Fibroblast of pulmonary artery (primary cell): ENCODE measurements at regions not wholly inside any gene's neighbourhood (a gene's known extent, or its start where the extent isn't known, plus 50 kb on each side); places are given as distances from the start of the nearest gene placed in this dataset.
"Not testable (repeated sequence)": the region's sequence is repeated elsewhere in the genome, so short reads cannot be mapped to it uniquely, and the experiment has no call there.

Experiments used
- DNase-seq: peaks from one replicate; pipeline ENCODE4 v3.0.0-alpha.2; 2010; ENCODE audit warnings: low read depth
- H3K4me3 ChIP-seq: replicated peaks from 2 replicates; pipeline ENCODE4 v1.5.1; 2011; ENCODE audit warnings: low read depth, mild to moderate bottlenecking, control low read depth, low read length, moderate library complexity
- TF ChIP-seq, protein P1 (sequence below): IDR thresholded peaks from 2 replicates; pipeline ENCODE4 v1.5.1; 2011; ENCODE audit warnings: mild to moderate bottlenecking, control low read depth, low read length, inconsistent platforms; ENCODE audit errors: missing control alignments

DNA sequence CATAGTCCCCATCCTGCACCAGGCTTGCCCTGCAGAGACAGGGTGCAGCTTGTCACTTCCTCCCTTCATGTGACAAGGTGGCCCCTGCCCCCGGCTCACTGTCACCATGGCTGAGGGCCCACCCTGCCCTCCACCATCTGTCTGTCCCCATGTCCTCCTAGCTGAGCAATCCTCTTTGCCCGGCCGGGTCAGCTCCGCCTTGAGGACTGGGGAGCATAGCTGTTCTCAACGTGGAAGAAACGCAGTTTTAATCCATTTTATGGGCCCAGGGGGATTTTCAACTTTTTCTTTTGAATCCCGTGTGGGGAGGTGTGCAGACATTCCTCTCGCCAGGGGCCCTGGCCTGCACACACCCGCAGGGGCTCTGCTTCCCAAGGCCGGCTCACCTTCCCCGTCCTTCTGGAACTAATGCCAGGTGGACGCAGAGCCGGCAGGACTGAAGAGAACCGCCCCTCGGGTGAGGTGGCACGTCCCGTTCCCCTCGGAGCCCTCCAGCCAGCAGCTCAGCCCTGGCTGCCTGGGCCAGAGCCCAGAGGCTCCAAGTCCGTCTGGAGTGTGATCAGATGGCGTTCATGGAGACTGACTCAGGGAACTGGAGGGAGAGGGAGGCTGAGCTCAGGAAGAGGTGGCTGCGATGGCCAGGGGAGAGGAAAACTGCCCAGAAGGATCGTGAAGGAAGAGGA, 1108.7 kb downstream of the BRD1 start:
- no peak overlapping the region for H3K4me3 ChIP-seq
- no peak for DNase-seq
- TF ChIP-seq, protein P1, sequence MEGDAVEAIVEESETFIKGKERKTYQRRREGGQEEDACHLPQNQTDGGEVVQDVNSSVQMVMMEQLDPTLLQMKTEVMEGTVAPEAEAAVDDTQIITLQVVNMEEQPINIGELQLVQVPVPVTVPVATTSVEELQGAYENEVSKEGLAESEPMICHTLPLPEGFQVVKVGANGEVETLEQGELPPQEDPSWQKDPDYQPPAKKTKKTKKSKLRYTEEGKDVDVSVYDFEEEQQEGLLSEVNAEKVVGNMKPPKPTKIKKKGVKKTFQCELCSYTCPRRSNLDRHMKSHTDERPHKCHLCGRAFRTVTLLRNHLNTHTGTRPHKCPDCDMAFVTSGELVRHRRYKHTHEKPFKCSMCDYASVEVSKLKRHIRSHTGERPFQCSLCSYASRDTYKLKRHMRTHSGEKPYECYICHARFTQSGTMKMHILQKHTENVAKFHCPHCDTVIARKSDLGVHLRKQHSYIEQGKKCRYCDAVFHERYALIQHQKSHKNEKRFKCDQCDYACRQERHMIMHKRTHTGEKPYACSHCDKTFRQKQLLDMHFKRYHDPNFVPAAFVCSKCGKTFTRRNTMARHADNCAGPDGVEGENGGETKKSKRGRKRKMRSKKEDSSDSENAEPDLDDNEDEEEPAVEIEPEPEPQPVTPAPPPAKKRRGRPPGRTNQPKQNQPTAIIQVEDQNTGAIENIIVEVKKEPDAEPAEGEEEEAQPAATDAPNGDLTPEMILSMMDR, result no peak

DNA sequence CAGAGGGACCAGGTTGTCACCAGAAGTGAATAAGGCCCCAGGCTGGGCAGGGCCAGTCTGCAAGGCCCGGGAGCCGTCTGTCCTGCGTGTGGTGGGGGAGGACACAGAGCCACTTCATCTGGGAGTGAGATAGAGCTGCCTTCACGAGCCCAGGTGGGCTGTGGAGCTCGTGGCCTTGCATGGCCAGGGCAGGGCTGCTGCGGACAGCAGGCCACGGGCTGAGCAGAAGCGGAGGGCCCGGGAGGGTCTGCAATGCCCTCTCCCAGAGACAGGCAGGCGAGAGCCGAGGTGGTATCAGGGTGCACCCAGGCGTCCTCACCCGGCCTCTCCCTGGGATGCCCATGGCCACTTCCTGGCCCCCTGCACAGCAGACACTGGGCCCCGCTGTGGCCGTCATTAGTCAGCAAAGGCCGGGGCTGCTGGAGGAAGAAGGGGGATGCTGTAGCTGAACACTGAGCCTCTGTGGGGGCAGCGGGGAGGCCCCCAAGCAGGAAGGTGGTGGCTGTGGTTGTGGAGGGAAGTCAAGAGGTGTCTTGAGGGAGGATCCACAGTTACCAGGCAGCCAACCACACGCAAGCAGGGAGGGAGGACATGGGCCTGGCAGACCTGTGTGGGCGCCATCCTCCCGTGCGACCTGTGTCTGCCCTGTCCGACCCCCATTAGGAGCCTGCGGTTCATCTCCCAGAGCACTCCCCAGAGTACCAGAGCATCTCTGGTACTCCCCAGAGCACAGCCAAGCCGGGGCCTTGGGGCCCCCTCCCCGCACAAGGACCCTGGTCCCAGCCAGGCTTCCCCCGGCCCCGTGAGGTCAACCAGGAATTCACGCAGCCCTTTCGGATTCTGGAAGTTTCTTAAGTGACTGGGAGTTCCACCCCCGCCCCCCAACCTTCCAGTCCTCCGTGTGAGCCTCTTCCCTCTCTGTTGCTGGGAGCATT, 1109.5 kb downstream of the BRD1 start:
- TF ChIP-seq, protein P1, result no peak
- H3K4me3 ChIP-seq, result no peak overlapping the region
- no peak for DNase-seq

DNA sequence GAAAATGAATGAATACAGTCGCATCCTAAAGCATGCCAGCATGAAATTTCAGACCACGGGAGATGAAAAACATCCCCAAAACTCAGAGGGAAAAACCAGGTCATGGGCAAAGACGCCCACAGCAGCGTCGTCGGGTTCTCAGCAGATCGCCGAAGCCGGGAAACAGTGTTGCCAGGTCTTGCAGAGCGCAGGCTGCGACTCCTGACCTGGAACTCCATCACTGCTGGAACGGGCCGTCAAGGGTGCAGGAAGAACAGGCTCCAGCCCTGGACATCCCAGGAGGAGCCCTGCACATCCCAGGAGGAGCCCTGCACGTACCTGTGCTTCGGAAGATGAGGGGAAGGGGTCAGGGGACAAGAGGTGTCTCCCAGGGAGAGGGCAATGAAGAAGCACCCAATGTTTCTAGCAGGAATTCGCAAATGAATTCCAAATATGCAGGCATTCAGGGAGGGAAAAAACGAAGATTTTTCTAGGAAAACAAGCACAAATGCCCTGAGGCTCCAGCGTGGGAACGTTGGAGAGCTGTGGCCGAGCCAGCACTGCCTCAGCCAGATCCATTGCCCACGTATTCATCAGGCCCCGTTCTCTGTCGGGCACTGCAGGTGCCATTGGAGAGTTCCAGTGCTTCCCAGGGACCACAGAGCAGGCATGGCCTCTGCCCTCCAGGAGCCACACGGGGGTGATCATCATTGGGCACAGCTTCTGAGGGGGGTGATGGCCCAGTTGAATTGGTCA, 1110.4 kb downstream of the BRD1 start:
- no peak for DNase-seq
- TF ChIP-seq, protein P1, result no peak
- no peak overlapping the region for H3K4me3 ChIP-seq

DNA sequence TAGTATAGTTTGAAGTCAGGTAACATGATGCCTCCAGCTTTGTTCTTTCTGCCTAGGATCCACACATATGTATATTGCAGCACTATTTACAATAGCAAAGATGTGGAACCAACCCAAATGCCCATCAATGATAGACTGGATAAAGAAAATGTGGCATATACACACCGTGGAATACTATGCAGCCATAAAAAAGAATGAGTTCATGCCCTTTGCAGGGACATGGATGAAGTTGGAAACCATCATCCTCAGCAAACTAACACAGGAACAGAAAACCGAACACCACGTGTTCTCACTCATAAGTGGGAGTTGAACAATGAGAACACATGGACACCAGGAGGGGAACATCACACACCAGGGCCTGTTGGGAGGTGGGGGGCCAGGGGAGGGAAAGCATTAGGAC, 1111.5 kb downstream of the BRD1 start:
- H3K4me3 ChIP-seq, DNase-seq: not testable (repeated sequence)

DNA sequence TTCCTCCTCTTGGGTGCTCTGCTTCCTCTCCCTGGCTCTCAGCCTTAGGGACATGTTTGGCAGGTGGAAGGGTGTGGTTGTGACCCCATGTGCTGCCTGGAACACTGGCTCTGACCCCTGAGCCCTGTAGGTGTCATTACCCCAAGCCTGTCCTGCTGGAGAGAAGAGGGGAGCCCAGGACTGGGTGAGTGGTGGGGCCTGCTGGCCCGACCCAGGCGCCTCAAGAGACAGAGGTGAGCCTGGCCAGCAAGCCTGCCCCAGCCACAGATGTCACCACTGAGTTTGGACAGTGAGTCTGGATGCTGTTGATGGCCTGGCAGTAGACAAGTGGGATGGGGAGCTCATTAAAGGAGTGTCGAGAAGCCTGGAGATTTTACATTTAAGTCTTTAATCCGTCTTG, 1112.2 kb downstream of the BRD1 start:
- H3K4me3 ChIP-seq, result no peak overlapping the region
- no peak for DNase-seq
- TF ChIP-seq, protein P1, result no peak

DNA sequence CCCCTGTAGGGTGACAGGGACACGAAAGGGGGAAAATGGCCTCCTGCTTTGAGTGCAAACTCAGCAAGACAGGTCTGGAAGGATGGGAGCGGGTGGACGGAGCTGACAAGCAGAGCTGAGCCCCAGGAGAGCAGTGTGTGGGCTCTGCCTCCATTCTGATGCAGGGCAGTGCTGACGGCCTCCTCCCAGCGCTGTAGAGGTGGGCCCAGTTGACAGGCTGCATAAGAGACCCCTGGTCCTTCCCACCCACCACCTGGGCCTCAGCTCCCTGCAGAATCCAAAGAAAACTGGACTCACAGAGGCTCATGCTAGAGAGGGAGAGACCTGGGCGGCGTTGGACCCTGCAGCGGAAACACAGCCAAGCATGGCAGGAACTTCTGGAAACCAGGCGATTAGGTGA, 1113.4 kb downstream of the BRD1 start:
- no peak for DNase-seq
- H3K4me3 ChIP-seq, result no peak overlapping the region
- TF ChIP-seq, protein P1, result no peak
